HL-60 (cell line): ENCODE measurements at regions not wholly inside any gene's neighbourhood (a gene's known extent, or its start where the extent isn't known, plus 50 kb on each side); places are given as distances from the start of the nearest gene placed in this dataset.

Experiments used
- DNase-seq, 2 experiments: peaks; one replicate each; pipeline ENCODE4 v3.0.0-alpha.2; 2010 to 2020; ENCODE audit warnings: low read depth in 1 of 2, low spot score in 1 of 2
- H3K27ac ChIP-seq: fragments of 250-450 bp; sonication (Bioruptor Pico); replicated peaks from 2 replicates; pipeline ENCODE4 v1.5.1; 2020; ENCODE audit warnings: mild to moderate bottlenecking, moderate library complexity
- H3K27me3 ChIP-seq: fragments of 250-450 bp; sonication (Bioruptor Pico); 2 replicates; pipeline ENCODE4 v1.5.1; 2021; ENCODE audit warnings: mild to moderate bottlenecking, moderate library complexity; ENCODE audit not compliant: insufficient read depth, poor library complexity, severe bottlenecking
- H3K4me3 ChIP-seq: replicated peaks from 2 replicates; pipeline ENCODE4 v1.5.1; 2011; ENCODE audit warnings: mild to moderate bottlenecking, control low read depth, low read length; ENCODE audit not compliant: insufficient read depth
- GABPA ChIP-seq: IDR thresholded peaks from 2 replicates; pipeline ENCODE4 v1.6.1; 2012; ENCODE audit warnings: low read depth
- POLR2AphosphoS5 ChIP-seq: IDR thresholded peaks from 2 replicates; pipeline ENCODE4 v1.6.1; 2012; ENCODE audit warnings: low read depth
- SPI1 ChIP-seq: IDR thresholded peaks from 2 replicates; pipeline ENCODE4 v1.6.1; 2012; ENCODE audit warnings: low read depth, mild to moderate bottlenecking, borderline replicate concordance
- TF ChIP-seq, protein P1 (sequence below): IDR thresholded peaks from 2 replicates; pipeline ENCODE4 v1.6.1; 2012; ENCODE audit warnings: low read depth; ENCODE audit not compliant: insufficient replicate concordance
- TF ChIP-seq, protein P2 (sequence below): IDR thresholded peaks from one replicate; pipeline ENCODE4 v1.5.1; 2011; ENCODE audit warnings: low read length, control low read depth, inconsistent platforms; ENCODE audit not compliant: insufficient read depth

DNA sequence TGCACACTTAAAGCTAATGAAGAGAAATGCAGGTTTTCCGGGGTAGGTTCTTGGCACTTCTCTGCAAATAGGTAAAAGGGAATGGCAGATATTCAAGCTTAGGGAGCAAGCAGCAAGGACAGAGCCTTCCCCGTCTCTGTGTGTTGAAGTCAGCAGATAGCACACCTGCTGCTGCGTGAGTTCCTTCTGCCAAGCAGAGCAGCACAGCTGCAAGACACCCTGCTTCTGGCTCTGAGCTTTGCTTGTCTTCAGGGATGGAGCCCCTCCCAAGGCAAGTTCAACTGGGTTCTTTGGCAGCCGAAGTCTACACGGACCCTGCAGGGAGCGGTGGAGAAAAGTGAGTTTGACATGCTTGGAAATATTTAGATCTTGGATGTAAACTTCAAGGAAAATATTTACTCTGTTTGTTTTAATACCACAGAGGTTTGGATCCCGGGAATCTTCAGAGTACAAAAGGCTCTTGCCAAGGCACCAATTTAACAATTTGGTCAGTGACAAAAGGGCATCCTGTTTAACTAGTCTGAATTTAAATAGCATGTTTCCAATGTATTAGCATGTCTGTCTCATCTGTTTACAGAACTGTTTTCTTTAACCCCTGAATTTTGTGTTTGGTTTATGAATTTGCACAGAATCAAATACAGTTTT is 113.4 kb upstream of the KCNJ16 start:
- no peak overlapping the region for H3K4me3 ChIP-seq
- TF ChIP-seq SPI1: no peak
- TF ChIP-seq POLR2AphosphoS5: no peak
- TF ChIP-seq, protein P1, sequence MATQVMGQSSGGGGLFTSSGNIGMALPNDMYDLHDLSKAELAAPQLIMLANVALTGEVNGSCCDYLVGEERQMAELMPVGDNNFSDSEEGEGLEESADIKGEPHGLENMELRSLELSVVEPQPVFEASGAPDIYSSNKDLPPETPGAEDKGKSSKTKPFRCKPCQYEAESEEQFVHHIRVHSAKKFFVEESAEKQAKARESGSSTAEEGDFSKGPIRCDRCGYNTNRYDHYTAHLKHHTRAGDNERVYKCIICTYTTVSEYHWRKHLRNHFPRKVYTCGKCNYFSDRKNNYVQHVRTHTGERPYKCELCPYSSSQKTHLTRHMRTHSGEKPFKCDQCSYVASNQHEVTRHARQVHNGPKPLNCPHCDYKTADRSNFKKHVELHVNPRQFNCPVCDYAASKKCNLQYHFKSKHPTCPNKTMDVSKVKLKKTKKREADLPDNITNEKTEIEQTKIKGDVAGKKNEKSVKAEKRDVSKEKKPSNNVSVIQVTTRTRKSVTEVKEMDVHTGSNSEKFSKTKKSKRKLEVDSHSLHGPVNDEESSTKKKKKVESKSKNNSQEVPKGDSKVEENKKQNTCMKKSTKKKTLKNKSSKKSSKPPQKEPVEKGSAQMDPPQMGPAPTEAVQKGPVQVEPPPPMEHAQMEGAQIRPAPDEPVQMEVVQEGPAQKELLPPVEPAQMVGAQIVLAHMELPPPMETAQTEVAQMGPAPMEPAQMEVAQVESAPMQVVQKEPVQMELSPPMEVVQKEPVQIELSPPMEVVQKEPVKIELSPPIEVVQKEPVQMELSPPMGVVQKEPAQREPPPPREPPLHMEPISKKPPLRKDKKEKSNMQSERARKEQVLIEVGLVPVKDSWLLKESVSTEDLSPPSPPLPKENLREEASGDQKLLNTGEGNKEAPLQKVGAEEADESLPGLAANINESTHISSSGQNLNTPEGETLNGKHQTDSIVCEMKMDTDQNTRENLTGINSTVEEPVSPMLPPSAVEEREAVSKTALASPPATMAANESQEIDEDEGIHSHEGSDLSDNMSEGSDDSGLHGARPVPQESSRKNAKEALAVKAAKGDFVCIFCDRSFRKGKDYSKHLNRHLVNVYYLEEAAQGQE: no peak
- TF ChIP-seq, protein P2, sequence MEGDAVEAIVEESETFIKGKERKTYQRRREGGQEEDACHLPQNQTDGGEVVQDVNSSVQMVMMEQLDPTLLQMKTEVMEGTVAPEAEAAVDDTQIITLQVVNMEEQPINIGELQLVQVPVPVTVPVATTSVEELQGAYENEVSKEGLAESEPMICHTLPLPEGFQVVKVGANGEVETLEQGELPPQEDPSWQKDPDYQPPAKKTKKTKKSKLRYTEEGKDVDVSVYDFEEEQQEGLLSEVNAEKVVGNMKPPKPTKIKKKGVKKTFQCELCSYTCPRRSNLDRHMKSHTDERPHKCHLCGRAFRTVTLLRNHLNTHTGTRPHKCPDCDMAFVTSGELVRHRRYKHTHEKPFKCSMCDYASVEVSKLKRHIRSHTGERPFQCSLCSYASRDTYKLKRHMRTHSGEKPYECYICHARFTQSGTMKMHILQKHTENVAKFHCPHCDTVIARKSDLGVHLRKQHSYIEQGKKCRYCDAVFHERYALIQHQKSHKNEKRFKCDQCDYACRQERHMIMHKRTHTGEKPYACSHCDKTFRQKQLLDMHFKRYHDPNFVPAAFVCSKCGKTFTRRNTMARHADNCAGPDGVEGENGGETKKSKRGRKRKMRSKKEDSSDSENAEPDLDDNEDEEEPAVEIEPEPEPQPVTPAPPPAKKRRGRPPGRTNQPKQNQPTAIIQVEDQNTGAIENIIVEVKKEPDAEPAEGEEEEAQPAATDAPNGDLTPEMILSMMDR: no peak
- TF ChIP-seq GABPA: no peak
- no peaks in the 10 kb centered on the region for H3K27me3 ChIP-seq
- no peak for DNase-seq
- no peak overlapping the region for H3K27ac ChIP-seq

DNA sequence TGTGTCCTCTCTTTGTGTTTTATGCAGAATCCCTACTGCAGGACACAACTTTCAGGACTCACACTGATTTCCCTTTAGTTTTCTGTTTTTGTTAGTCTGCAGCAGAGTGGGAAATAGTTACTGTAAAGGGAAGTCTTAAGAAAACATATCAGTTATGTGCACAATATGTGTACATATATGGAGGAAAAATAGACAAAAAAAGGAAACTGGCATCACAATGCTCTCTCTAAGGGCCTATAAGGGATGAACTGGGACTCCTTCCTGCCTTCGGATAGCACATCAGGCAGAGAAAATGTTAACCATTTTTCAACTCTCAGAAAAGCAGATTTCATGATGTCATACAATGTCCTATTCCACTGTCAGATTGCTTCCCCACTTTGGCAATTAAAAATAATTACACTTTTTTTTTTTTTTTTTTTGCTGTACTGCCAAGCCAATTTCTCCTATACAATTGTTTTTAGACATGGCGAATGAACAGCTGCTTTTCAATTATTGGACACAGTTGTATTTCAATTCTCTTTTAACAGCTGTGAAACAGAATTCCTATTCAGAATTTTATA is 112.5 kb upstream of the KCNJ16 start:
- no peak for DNase-seq
- H3K4me3 ChIP-seq: no peak overlapping the region
- H3K27me3 ChIP-seq: no peaks in the 10 kb centered on the region
- H3K27ac ChIP-seq: no peak overlapping the region
- TF ChIP-seq, protein P2: no peak
- TF ChIP-seq, protein P1: no peak
- TF ChIP-seq POLR2AphosphoS5 (no peak), GABPA (no peak), SPI1 (no peak)

DNA sequence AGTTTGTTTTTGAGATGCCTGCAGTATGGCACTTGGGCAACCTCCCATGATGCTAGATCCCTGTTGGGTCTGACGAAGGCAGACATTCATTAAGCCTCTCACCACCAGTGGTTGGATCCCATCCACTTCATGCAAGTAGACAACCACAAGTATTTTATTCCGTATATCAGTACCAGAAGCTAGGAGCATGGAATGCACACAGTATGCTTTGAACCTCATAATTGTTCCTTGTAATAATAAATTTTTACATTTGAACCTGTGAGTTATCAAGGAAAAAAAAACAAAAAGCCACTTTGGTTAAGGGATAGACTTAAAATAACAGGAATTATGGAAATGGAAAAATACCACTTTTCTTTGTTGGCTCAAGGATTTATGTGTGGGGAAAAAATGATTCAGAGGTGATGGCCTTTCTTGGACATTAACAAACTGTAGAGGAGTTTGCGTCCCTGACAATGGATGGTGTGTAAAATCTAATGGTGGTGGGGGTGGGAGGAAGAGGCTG is 107.1 kb upstream of the KCNJ16 start:
- Histone ChIP-seq H3K27ac (no peak overlapping the region), H3K4me3 (no peak overlapping the region), H3K27me3 (no peaks in the 10 kb centered on the region)
- TF ChIP-seq, protein P2: no peak
- TF ChIP-seq, protein P1: no peak
- no peak for TF ChIP-seq SPI1
- TF ChIP-seq POLR2AphosphoS5: no peak
- no peak for TF ChIP-seq GABPA
- no peak for DNase-seq
